Liver (tissue), 3 donors: ENCODE measurements at regions not wholly inside any gene's neighbourhood (a gene's known extent, or its start where the extent isn't known, plus 50 kb on each side); places are given as distances from the start of the nearest gene placed in this dataset.

ENCODE experiments used
- ATF3 ChIP-seq: IDR thresholded peaks from 2 replicates; pipeline ENCODE4 v1.6.1; 2016; ENCODE audit warnings: antibody characterized with exemption
- CTCF ChIP-seq: fragments of 150-350 bp; IDR thresholded peaks from 2 replicates; pipeline ENCODE4 v1.5.1; 2017; ENCODE audit warnings: improper control_type of control experiment, low read depth, low read length; ENCODE audit not compliant: missing input control
- GABPA ChIP-seq, 2 donors: IDR thresholded peaks in 1 of 2; conservative IDR thresholded peaks in 1 of 2; 2 replicates each; pipeline ENCODE4 v1.6.1; 2016; ENCODE audit warnings: antibody characterized with exemption in 2 of 2, mild to moderate bottlenecking in 1 of 2, moderate library complexity in 1 of 2
- HNF4A ChIP-seq, 2 donors: conservative IDR thresholded peaks; 2 replicates each; pipeline ENCODE4 v1.6.1; 2016; ENCODE audit warnings: antibody characterized with exemption in 2 of 2, mild to moderate bottlenecking in 2 of 2
- JUND ChIP-seq, 2 donors: IDR thresholded peaks; 2 replicates each; pipeline ENCODE4 v1.6.1; 2016; ENCODE audit warnings: antibody characterized with exemption in 2 of 2
- MAX ChIP-seq: IDR thresholded peaks from 2 replicates; pipeline ENCODE4 v1.6.1; 2016; ENCODE audit warnings: antibody characterized with exemption
- RAD21 ChIP-seq, 2 donors: IDR thresholded peaks; 2 replicates each; pipeline ENCODE4 v1.6.1; 2016; ENCODE audit warnings: antibody characterized with exemption in 2 of 2, mild to moderate bottlenecking in 2 of 2
- REST ChIP-seq: IDR thresholded peaks from 2 replicates; pipeline ENCODE4 v1.6.1; 2016; ENCODE audit warnings: antibody characterized with exemption, mild to moderate bottlenecking
- SP1 ChIP-seq: IDR thresholded peaks from 2 replicates; pipeline ENCODE4 v1.6.1; 2018; ENCODE audit warnings: antibody characterized with exemption, mild to moderate bottlenecking
- TAF1 ChIP-seq: conservative IDR thresholded peaks from 2 replicates; pipeline ENCODE4 v1.6.1; 2016; ENCODE audit warnings: antibody characterized with exemption, mild to moderate bottlenecking
- YY1 ChIP-seq: IDR thresholded peaks from 2 replicates; pipeline ENCODE4 v1.6.1; 2016; ENCODE audit warnings: antibody characterized with exemption, mild to moderate bottlenecking
- ZBTB33 ChIP-seq: IDR thresholded peaks from 2 replicates; pipeline ENCODE4 v1.6.1; 2016; ENCODE audit warnings: antibody characterized with exemption
- donor health status: healthy.
- donor health status: healthy.

- TF ChIP-seq CTCF (no peak), RAD21 (IDR thresholded peaks at IDR 0.05) (no peak), YY1 (no peak), JUND (IDR thresholded peaks at IDR 0.05) (no peak), TAF1 (no peak), GABPA (IDR thresholded peaks at IDR 0.05 in 1 of 2, conservative IDR thresholded peaks at IDR 0.05 in 1 of 2) (no peak), REST (no peak), ZBTB33 (no peak), ATF3 (no peak), MAX (no peak), HNF4A (conservative IDR thresholded peaks at IDR 0.05) (no peak), SP1 (no peak)
Measured at GRCh38 chr3:75967071-75967470, 181.7 kb upstream of the ZNF717 start.
